Osteoblast (primary cell): ENCODE measurements at regions not wholly inside any gene's neighbourhood (a gene's known extent, or its start where the extent isn't known, plus 50 kb on each side); places are given as distances from the start of the nearest gene placed in this dataset.

Experiments used
- DNase-seq: peaks from one replicate; pipeline ENCODE4 v3.0.0; 2011; ENCODE audit warnings: low spot score, mixed read lengths; ENCODE audit not compliant: insufficient read length; ENCODE audit errors: missing footprints
- H2AFZ ChIP-seq: 2 replicates; pipeline ENCODE4 v1.6.0; 2011; ENCODE audit warnings: mild to moderate bottlenecking, low read length
- H3K27ac ChIP-seq: 2 replicates; pipeline ENCODE4 v1.5.1; 2011; ENCODE audit warnings: mild to moderate bottlenecking, low read depth, low read length, moderate library complexity
- H3K27me3 ChIP-seq: 2 replicates; pipeline ENCODE4 v1.6.0; 2012; ENCODE audit warnings: mild to moderate bottlenecking, control low read depth, inconsistent platforms, low read length, moderate library complexity; ENCODE audit not compliant: insufficient read depth
- H3K36me3 ChIP-seq: 2 replicates; pipeline ENCODE4 v1.5.1; 2011; ENCODE audit warnings: mild to moderate bottlenecking, low read length, control low read depth, moderate library complexity; ENCODE audit not compliant: insufficient read depth
- H3K4me1 ChIP-seq: 2 replicates; pipeline ENCODE4 v1.5.1; 2011; ENCODE audit warnings: mild to moderate bottlenecking, low read length, control low read depth, moderate library complexity; ENCODE audit not compliant: insufficient read depth
- H3K4me2 ChIP-seq: 2 replicates; pipeline ENCODE4 v1.6.0; 2011; ENCODE audit warnings: mild to moderate bottlenecking, low read length; ENCODE audit not compliant: insufficient read depth
- H3K4me3 ChIP-seq: fragments of 200-600 bp; sonication (generic); 3 replicates; pipeline ENCODE4 v1.5.1; 2012; ENCODE audit warnings: mild to moderate bottlenecking, low read length, inconsistent platforms; ENCODE audit not compliant: insufficient read depth
- H3K79me2 ChIP-seq: 2 replicates; pipeline ENCODE4 v1.6.0; 2012; ENCODE audit warnings: mild to moderate bottlenecking, low read length, control low read depth, inconsistent platforms; ENCODE audit not compliant: insufficient read depth
- H3K9me3 ChIP-seq: 2 replicates; pipeline ENCODE4 v1.5.1; 2011; ENCODE audit warnings: low read depth, low read length, control low read depth
- H4K20me1 ChIP-seq: 2 replicates; pipeline ENCODE4 v1.6.0; 2012; ENCODE audit warnings: mild to moderate bottlenecking, low read length, control low read depth; ENCODE audit not compliant: insufficient read depth
- CTCF ChIP-seq: IDR thresholded peaks from 2 replicates; pipeline ENCODE4 v1.5.1; 2011; ENCODE audit warnings: mild to moderate bottlenecking, low read depth, low read length, moderate library complexity; ENCODE audit errors: extremely low read depth

DNA sequence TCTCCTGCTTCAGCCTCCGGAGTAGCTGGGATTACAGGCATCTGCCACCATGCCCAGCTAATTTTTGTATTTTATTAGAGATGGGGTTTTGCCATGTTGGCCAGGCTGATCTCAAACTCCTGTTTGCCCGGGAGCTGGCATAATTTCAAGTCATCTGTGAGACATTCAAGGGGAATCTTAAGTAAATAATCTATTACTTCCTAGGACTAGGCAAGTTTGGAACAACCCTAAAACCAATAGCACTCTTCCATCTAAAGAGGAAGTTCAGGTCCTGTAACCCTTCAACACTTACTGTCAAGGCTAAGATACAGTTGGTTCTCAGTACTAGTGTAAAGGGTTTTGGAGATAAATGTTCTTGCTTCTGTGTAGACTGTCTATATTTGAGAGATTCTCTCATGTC, 267.8 kb upstream of the IRAK1BP1 start:
- Histone ChIP-seq H3K4me1 (peaks cover 23% of the 10 kb centered on the region), H4K20me1 (no peaks in the 10 kb centered on the region), H3K4me3 (no peak overlapping the region), H3K4me2 (no peak overlapping the region), H2AFZ (no peak overlapping the region), H3K79me2 (no peaks in the 10 kb centered on the region), H3K27ac (peak overlapping the region; percentile 2), H3K9me3 (no peaks in the 10 kb centered on the region), H3K27me3 (no peaks in the 10 kb centered on the region), H3K36me3 (no peaks in the 10 kb centered on the region)
- no peak for TF ChIP-seq CTCF
- DNase-seq = no peak

- Histone ChIP-seq H3K4me1 (peaks cover 40% of the 10 kb centered on the region), H3K4me3 (peak overlapping the region; percentile 19), H3K9me3 (no peaks in the 10 kb centered on the region), H3K4me2 (peak overlapping the region; percentile 55), H3K27ac (peak overlapping the region; percentile 76), H4K20me1 (no peaks in the 10 kb centered on the region), H2AFZ (peak overlapping the region; percentile 52), H3K36me3 (no peaks in the 10 kb centered on the region), H3K79me2 (no peaks in the 10 kb centered on the region), H3K27me3 (no peaks in the 10 kb centered on the region)
- DNase-seq = no peak
- no peak for TF ChIP-seq CTCF
These were observed 261.4 kb upstream of the IRAK1BP1 start for GRCh38 chr6:78605909-78606446.

DNA sequence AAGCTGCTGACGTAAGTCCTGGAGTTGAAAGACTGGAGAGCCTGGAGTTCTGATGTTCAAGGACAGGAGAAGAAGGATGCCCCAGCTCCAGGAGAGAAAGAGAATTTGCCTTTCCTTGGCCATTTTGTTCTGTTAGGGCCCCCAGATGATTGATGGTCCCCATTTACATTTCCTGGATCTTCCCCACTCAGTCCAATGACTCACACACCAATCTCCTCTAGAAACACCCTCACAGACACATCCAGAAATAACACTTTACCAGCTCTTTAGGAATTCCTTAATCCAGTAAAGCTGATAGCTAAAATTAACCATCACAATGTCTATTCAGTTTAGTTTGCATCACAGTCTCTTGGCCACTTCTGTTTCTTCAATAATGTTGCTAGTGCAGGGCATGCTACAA, 260.2 kb upstream of the IRAK1BP1 start:
- no peak overlapping the region for H2AFZ ChIP-seq
- no peak overlapping the region for H3K4me3 ChIP-seq
- peak overlapping the region; percentile 0 for H3K4me2 ChIP-seq
- no peaks in the 10 kb centered on the region for H3K9me3 ChIP-seq
- H3K27ac ChIP-seq = peak overlapping the region; percentile 76
- no peaks in the 10 kb centered on the region for H3K79me2 ChIP-seq
- peaks cover 40% of the 10 kb centered on the region for H3K4me1 ChIP-seq
- no peak for TF ChIP-seq CTCF
- no peaks in the 10 kb centered on the region for H3K36me3 ChIP-seq
- H4K20me1 ChIP-seq = no peaks in the 10 kb centered on the region
- no peak for DNase-seq
- H3K27me3 ChIP-seq = no peaks in the 10 kb centered on the region

DNA sequence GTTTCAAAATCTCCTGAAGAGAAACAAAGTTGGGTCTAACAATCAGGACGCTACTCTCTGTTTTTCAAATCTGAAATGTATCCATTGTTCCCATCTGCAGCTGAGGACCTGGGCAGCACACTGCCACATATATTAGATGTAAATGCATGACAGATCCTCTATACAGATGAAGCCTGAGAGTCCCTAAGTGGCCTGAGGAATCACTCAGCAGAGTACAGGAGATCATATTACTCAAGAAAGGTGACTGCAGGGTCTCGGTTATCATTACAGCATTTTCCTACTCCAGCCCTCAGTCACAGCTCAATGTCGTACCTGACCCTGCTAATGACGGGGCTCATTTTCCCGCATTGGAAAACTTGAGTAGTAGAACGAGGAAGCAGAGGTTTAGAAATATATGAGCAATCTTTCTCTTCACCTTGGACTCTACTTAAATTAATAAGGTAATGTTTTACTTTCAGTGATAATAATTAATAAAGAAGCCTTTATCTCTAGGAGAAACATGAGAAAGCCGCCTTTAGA, 256.2 kb upstream of the IRAK1BP1 start:
- peak overlapping the region; percentile 43 for H2AFZ ChIP-seq
- H3K4me2 ChIP-seq = no peak overlapping the region
- no peak for TF ChIP-seq CTCF

More for the DNA sequence above, 256.2 kb upstream of the IRAK1BP1 start:
- no peak overlapping the region for H3K27ac ChIP-seq
- H3K79me2 ChIP-seq = no peaks in the 10 kb centered on the region
- H4K20me1 ChIP-seq = no peaks in the 10 kb centered on the region
- H3K9me3 ChIP-seq = no peaks in the 10 kb centered on the region
- no peaks in the 10 kb centered on the region for H3K36me3 ChIP-seq
- H3K4me3 ChIP-seq = no peak overlapping the region
- DNase-seq = no peak
- no peaks in the 10 kb centered on the region for H3K27me3 ChIP-seq
- peaks cover 33% of the 10 kb centered on the region for H3K4me1 ChIP-seq
